ENCODE measurements at regions not wholly inside any gene's neighbourhood (a gene's known extent, or its start where the extent isn't known, plus 50 kb on each side); places are given as distances from the start of the nearest gene placed in this dataset.

DNA sequence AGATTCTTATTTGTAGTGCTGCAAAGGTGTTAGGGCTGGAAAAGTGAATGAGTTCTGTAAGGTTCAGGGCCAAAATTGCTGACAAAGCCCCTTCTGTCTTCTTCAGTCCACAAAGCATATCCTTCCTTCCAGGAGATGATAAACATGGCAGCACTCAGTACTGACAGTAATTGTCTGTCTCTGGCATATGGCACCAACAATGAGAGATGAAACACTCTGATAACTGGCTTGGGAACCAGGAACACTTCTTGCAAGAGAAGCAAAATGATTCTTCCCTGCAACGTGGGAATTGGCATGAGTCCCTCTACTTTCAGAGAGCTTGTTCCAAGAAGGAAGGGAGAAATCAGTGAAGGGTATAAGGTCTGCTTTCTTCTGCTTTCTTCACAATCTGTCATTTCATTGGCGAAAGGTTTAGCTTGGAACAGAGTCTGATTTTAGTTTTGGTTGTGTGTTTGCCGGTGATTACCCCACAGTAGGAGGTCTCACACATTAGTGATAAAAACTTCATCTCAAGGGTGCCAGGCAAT lies 963.3 kb downstream of the NLGN4X start:
- Mint-ChIP-seq H3K36me3 (ENCODE audit: low read depth) (no peaks in the 10 kb centered on the region), H3K4me1 (ENCODE audit: low read depth) (no peaks in the 10 kb centered on the region), H3K27ac (no peak overlapping the region), H3K27me3 (ENCODE audit: insufficient read depth) (no peaks in the 10 kb centered on the region), H3K4me3 (no peak overlapping the region), H3K9me3 (peaks cover 9% of the 10 kb centered on the region; the same call in 1 of the 2 replicates)
- TF ChIP-seq CTCF (IDR thresholded peaks at IDR 0.05) = no peak
- DNase-seq = no peak

GRCh38 chrX:5250106-5250505 lies 978.6 kb downstream of the NLGN4X start:
- H3K4me1 Mint-ChIP-seq (ENCODE audit: low read depth) = no peaks in the 10 kb centered on the region
- H3K9me3 Mint-ChIP-seq = no peaks in the 10 kb centered on the region; the same call in 1 of the 2 replicates
- no peaks in the 10 kb centered on the region for H3K36me3 Mint-ChIP-seq (ENCODE audit: low read depth)
- DNase-seq = no peak
- no peak overlapping the region for H3K27ac Mint-ChIP-seq
- no peaks in the 10 kb centered on the region for H3K27me3 Mint-ChIP-seq (ENCODE audit: insufficient read depth)
- H3K4me3 Mint-ChIP-seq = no peak overlapping the region
- TF ChIP-seq CTCF (IDR thresholded peaks at IDR 0.05) = no peak

GRCh38 chrX:5242091-5242790 lies 986.4 kb downstream of the NLGN4X start:
- DNase-seq = no peak
- H3K27ac Mint-ChIP-seq = no peak overlapping the region
- no peaks in the 10 kb centered on the region for H3K4me1 Mint-ChIP-seq (ENCODE audit: low read depth)
- H3K36me3 Mint-ChIP-seq (ENCODE audit: low read depth) = no peaks in the 10 kb centered on the region; the same call in 1 of the 2 replicates
- TF ChIP-seq CTCF (IDR thresholded peaks at IDR 0.05) = no peak
- H3K27me3 Mint-ChIP-seq (ENCODE audit: insufficient read depth) = no peaks in the 10 kb centered on the region
- H3K4me3 Mint-ChIP-seq = no peak overlapping the region
- H3K9me3 Mint-ChIP-seq = peaks cover 13% of the 10 kb centered on the region

DNA sequence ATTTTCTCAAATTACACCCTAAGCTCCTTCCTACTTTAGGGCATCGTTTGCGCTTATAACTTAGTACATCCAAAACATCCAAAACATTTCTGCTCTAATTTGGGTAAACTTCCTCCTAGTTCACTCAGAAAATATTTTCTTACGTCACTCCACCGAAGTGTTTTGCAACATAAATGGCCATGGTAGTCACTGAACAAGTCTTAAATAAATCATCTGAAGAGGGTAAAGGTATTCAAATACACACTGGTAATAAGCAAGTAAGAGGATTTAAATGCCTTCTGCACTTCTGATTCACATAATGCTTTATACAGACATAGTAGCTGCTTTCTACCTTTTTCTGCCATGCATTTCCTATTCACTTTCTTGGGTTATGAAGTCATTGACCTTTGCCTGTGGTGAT lies 991.9 kb downstream of the NLGN4X start:
- no peak for TF ChIP-seq CTCF (IDR thresholded peaks at IDR 0.05)
- Mint-ChIP-seq H3K4me3 (no peak overlapping the region), H3K4me1 (ENCODE audit: low read depth) (no peaks in the 10 kb centered on the region), H3K27ac (no peak overlapping the region), H3K27me3 (ENCODE audit: insufficient read depth) (no peaks in the 10 kb centered on the region), H3K9me3 (0 out of 2 replicates have a peak, but pooled peaks cover 16% of the 10 kb centered on the region), H3K36me3 (ENCODE audit: low read depth) (no peaks in the 10 kb centered on the region; the same call in 1 of the 2 replicates)
- no peak for DNase-seq

DNA sequence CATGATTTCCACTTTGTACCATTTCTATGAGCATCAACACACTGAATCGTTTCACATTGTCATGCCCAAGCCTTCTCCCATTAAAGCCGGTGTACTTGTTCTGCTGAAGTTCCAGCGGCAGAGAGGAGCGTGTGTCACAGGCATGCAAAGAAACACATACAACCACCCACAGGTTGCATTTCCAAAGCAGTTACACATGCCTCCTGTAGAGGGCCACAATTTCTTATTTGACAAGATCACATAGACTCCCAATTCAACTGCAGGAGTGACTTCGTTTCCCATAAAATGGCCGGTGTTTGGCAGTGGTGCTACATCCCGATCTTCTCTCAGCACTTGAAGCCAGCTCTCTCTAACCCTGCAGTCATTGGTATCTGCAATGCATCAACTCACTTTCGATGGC lies 992.6 kb downstream of the NLGN4X start:
- Mint-ChIP-seq H3K9me3 (peaks cover 16% of the 10 kb centered on the region; the same call in 1 of the 2 replicates), H3K4me3 (no peak overlapping the region)

More for the DNA sequence above, 992.6 kb downstream of the NLGN4X start:
- no peak for DNase-seq
- H3K27me3 Mint-ChIP-seq (ENCODE audit: insufficient read depth) = no peaks in the 10 kb centered on the region
- no peaks in the 10 kb centered on the region; the same call in 1 of the 2 replicates for H3K36me3 Mint-ChIP-seq (ENCODE audit: low read depth)
- no peak overlapping the region for H3K27ac Mint-ChIP-seq
- no peaks in the 10 kb centered on the region for H3K4me1 Mint-ChIP-seq (ENCODE audit: low read depth)
- no peak for TF ChIP-seq CTCF (IDR thresholded peaks at IDR 0.05)
